HL-60/S4 treated with phorbol 12-myristate 13-acetate at 8.2 ng/mL for 4 days and 3 days (cell line): ENCODE measurements at regions not wholly inside any gene's neighbourhood (a gene's known extent, or its start where the extent isn't known, plus 50 kb on each side); places are given as distances from the start of the nearest gene placed in this dataset.

Experiments
- in situ Hi-C: fragments of 300-500 bp; cut with MboI; formaldehyde crosslinking; loops from 2 replicates; pipeline ENCODE4 v1.15.0; 2022; ENCODE audit warnings: low sequenced_read_pairs

DNA sequence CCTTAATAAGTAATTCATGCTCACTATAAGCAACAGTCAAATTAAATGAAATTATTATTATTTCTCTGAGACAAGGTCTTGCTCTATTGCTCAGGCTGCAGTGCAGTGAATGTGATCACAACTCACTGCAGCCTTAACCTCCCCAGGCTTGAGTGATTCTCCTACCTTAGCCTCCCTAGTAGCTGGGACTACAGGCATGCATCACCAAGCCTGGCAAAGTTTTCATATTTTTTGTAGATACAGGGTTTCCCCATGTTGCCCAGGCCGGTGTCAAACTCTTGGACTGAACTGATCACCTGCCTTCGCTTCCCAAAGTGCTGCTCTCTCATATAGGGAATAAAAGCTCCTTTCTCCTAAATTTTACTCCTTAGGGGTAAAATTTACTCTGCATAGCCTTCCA lies 74.9 kb upstream of the GAREM1 start:
- in situ Hi-C loops, result loop anchor here (25.0 kb wide), 1 partner anchor 383 kb away; no protein-coding TSS in a partner anchor

DNA sequence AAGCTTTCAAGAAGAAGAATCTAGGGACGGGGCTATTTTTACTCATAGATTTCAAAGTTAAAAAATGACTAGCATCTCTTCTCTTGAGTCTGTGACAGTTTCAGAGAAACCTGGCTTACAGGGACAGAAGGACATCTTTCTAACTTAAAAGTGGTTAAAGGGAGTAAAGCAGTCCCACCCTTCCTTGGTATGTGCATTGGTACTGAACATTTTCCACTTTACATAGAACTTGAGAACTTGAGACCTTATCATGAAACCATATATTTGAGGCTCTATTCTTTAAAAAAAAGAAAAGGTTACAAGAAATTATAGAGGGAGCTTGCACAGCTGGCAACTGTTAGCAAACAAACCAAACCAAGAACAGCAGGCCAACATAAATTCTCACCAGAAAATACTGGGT lies 73.4 kb upstream of the GAREM1 start:
- in situ Hi-C loops, result loop anchor here (25.0 kb wide), 1 partner anchor 382 kb away; no protein-coding TSS in a partner anchor

DNA sequence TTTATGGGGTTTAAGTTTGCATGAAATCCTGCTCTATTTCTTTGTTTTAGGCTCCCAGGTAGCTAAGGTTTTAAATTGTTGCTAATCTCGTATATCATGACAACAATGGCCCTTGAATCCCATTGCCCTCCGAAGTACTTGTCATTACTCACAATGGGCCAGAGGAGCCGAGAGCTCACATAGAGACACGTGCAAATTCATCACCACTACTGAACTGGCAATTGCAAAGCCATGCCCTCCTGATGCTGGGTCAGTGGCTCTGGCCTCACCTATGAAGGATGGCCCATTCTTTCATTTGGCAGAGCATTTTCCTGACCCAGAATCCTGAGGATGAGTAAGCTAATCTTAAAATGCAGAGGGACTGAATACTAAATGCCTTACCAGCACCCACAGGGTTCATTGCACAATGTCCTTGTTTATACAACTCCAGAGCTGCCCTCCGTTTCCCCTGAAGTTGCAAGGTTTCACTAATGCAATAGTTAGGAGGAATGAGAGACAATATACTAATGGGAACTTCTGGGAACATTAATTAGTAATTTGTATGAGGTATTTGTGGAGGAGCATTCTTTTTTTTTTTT lies 71.6 kb upstream of the GAREM1 start:
- in situ Hi-C loops, result loop anchor here (25.0 kb wide), 1 partner anchor 380 kb away; no protein-coding TSS in a partner anchor

DNA sequence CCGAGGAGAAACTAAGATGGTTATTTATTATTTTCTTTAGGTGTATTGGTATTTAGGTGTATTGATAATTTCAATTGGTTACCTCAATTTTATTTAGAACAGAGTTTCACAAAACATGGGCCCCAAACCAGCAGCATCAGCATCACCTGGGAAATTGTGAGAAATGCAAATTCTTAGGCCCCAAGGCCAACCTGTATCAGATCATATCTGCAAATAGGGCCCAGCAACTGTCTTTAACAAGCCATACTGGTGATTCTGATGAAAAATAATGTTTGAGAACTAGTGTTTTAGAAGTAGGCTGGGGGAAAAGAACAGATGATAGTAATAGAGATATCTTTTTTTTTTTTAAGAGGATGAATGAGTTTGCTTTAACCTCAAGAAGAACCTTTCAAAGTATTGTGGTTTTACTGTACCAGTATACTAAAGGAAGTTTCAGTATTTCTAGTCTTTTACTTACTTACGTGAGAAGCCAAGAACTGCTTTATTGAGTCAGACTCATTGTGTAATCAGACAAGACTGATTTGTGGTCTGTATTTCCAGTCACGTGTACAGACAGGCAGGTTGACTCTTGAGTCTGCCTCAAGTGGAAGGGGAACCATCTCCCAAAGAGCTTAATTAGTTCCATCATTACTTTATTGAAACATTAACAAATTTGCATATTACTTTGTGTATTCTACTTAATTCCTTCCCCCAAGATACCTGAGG lies 60.4 kb upstream of the GAREM1 start:
- in situ Hi-C loops, result loop anchor here (25.0 kb wide), 1 partner anchor 369 kb away; no protein-coding TSS in a partner anchor

DNA sequence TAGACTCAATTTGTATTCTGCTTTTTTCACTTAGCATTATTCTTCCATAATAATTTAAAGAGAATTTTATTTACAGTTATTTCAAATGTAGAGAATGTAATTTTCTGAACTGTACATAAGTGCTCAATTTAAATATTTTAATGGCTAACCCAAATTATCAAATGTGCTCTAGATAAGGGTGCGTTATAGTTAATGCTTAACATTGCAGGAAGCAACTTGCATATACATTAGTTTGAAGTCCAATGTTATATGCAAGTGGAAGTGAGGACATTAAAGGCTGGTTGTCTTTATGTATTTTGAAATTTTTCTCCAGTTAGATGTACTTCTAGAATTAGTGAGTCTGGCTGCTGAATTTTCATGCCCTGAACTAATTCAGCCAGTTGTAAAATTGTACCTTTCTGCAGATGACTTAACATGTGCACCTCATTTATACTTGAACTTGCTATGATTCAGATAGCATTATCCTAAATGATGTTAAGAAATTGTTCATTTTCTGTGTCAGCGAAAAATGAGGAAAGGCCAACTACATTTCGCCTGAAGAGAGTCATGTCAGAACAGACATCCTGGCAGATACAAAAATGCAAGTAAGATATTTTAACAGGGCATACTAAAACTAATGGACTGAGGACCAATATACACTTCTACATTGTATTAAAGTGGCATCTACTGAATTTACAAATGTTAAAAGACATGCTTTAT lies 59.2 kb upstream of the GAREM1 start:
- in situ Hi-C loops, result loop anchor here (25.0 kb wide), 1 partner anchor 368 kb away; no protein-coding TSS in a partner anchor

DNA sequence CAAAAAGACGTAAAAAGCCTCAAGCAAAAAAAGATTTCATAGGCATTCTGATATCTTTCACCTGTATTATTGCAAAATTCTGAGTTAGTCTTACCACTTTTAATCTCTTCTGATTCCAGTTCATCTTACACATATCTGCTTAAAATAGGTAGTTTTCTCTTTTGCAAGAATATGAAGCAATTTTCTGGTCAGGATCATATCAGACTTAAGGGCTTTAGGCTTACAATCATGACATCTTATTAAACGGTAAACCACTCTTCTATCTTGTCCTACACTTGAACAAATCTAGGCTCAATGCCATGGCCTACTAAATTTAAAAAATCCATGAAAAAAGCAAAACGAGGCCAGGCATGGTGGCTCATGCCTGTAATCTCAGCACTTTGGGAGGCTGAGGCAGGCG lies 50.1 kb upstream of the GAREM1 start:
- in situ Hi-C loops, result no loop called here
